Osteoblast (primary cell): ENCODE measurements at regions not wholly inside any gene's neighbourhood (a gene's known extent, or its start where the extent isn't known, plus 50 kb on each side); places are given as distances from the start of the nearest gene placed in this dataset.

Experiments used
- DNase-seq: peaks from one replicate; pipeline ENCODE4 v3.0.0; 2011; ENCODE audit warnings: low spot score, mixed read lengths; ENCODE audit not compliant: insufficient read length; ENCODE audit errors: missing footprints
- H2AFZ ChIP-seq: 2 replicates; pipeline ENCODE4 v1.6.0; 2011; ENCODE audit warnings: mild to moderate bottlenecking, low read length
- H3K27ac ChIP-seq: 2 replicates; pipeline ENCODE4 v1.5.1; 2011; ENCODE audit warnings: mild to moderate bottlenecking, low read depth, low read length, moderate library complexity
- H3K27me3 ChIP-seq: 2 replicates; pipeline ENCODE4 v1.6.0; 2012; ENCODE audit warnings: mild to moderate bottlenecking, control low read depth, inconsistent platforms, low read length, moderate library complexity; ENCODE audit not compliant: insufficient read depth
- H3K36me3 ChIP-seq: 2 replicates; pipeline ENCODE4 v1.5.1; 2011; ENCODE audit warnings: mild to moderate bottlenecking, low read length, control low read depth, moderate library complexity; ENCODE audit not compliant: insufficient read depth
- H3K4me1 ChIP-seq: 2 replicates; pipeline ENCODE4 v1.5.1; 2011; ENCODE audit warnings: mild to moderate bottlenecking, low read length, control low read depth, moderate library complexity; ENCODE audit not compliant: insufficient read depth
- H3K4me2 ChIP-seq: 2 replicates; pipeline ENCODE4 v1.6.0; 2011; ENCODE audit warnings: mild to moderate bottlenecking, low read length; ENCODE audit not compliant: insufficient read depth
- H3K4me3 ChIP-seq: fragments of 200-600 bp; sonication (generic); 3 replicates; pipeline ENCODE4 v1.5.1; 2012; ENCODE audit warnings: mild to moderate bottlenecking, low read length, inconsistent platforms; ENCODE audit not compliant: insufficient read depth
- H3K79me2 ChIP-seq: 2 replicates; pipeline ENCODE4 v1.6.0; 2012; ENCODE audit warnings: mild to moderate bottlenecking, low read length, control low read depth, inconsistent platforms; ENCODE audit not compliant: insufficient read depth
- H3K9me3 ChIP-seq: 2 replicates; pipeline ENCODE4 v1.5.1; 2011; ENCODE audit warnings: low read depth, low read length, control low read depth
- H4K20me1 ChIP-seq: 2 replicates; pipeline ENCODE4 v1.6.0; 2012; ENCODE audit warnings: mild to moderate bottlenecking, low read length, control low read depth; ENCODE audit not compliant: insufficient read depth
- CTCF ChIP-seq: IDR thresholded peaks from 2 replicates; pipeline ENCODE4 v1.5.1; 2011; ENCODE audit warnings: mild to moderate bottlenecking, low read depth, low read length, moderate library complexity; ENCODE audit errors: extremely low read depth

GRCh38 chr12:115267891-115268290 is 583.9 kb upstream of the TBX3 start:
- no peaks in the 10 kb centered on the region for H3K4me1 ChIP-seq
- H3K27ac ChIP-seq = no peak overlapping the region
- no peak for TF ChIP-seq CTCF
- no peak overlapping the region for H2AFZ ChIP-seq
- H3K27me3 ChIP-seq = no peaks in the 10 kb centered on the region
- no peak for DNase-seq
- no peaks in the 10 kb centered on the region for H3K36me3 ChIP-seq
- H3K9me3 ChIP-seq = no peaks in the 10 kb centered on the region
- H3K4me3 ChIP-seq = no peak overlapping the region
- H4K20me1 ChIP-seq = no peaks in the 10 kb centered on the region
- H3K4me2 ChIP-seq = no peak overlapping the region
- H3K79me2 ChIP-seq = no peaks in the 10 kb centered on the region

DNA sequence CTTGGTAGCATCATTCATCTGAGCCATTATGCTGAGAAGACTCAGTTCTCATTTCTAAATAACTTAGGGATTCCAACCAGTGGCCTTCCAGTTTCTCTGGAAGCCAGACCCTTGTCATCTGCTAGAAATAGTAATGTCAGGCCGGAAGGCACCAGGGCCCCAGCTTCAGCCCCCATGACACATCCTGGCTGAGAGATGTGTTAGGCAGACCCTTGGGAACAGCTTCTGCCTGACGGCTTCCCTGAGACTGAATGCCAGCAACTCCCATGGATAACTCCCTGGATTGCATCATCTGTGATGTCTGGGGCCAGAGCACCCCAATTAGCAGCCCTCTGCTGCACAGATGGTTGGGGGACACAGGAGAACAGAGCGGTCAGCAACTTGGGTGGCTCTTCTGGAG is 583.5 kb upstream of the TBX3 start:
- no peak overlapping the region for H3K4me3 ChIP-seq
- TF ChIP-seq CTCF = no peak
- H4K20me1 ChIP-seq = no peaks in the 10 kb centered on the region
- no peak overlapping the region for H2AFZ ChIP-seq
- no peaks in the 10 kb centered on the region for H3K27me3 ChIP-seq
- H3K36me3 ChIP-seq = no peaks in the 10 kb centered on the region
- no peak overlapping the region for H3K27ac ChIP-seq
- H3K9me3 ChIP-seq = no peaks in the 10 kb centered on the region
- no peak overlapping the region for H3K4me2 ChIP-seq
- no peaks in the 10 kb centered on the region for H3K4me1 ChIP-seq
- DNase-seq = no peak
- no peaks in the 10 kb centered on the region for H3K79me2 ChIP-seq

- H3K9me3 ChIP-seq = no peaks in the 10 kb centered on the region
- no peaks in the 10 kb centered on the region for H3K79me2 ChIP-seq
- no peaks in the 10 kb centered on the region for H4K20me1 ChIP-seq
- no peaks in the 10 kb centered on the region for H3K27me3 ChIP-seq
- TF ChIP-seq CTCF = no peak
- H3K27ac ChIP-seq = no peak overlapping the region
- no peak overlapping the region for H3K4me3 ChIP-seq
- H3K4me2 ChIP-seq = no peak overlapping the region
- H2AFZ ChIP-seq = no peak overlapping the region
- no peaks in the 10 kb centered on the region for H3K36me3 ChIP-seq
- H3K4me1 ChIP-seq = peaks cover 3% of the 10 kb centered on the region
- no peak for DNase-seq
These were observed 580.6 kb upstream of the TBX3 start for GRCh38 chr12:115264605-115265004.

DNA sequence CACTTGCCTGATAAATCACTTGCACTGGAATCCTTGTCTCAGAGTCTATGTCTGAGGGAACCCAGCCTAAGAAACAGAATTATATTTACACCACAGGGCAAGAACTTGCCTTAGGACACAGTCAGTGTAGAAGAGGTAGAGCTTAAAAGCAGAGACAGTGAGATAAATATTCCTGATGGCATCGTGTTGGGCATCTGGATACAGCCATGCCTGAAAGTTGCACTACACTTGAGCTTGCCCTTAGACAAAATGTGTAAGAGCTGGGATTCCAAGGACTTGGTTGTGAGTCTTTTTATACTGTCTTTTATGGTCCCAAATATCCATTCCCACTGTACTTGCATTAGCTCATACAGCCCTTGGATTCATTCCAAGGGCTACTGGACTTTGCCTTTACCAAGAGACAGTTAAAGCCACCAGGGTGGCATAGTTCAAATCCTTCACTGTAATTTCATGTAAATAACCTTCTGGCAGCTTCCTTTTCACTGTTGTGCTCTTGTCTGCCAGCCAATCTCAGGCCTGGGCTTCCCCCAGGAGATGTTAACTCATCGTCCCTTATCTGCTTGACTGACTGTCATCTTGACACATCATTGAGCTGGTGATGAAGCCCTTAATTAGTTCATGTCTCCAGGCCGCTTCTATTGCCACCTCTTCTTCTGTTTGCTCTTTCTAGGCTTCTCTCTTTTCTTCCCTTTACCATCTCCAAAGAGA is 577.9 kb upstream of the TBX3 start:
- no peak for TF ChIP-seq CTCF
- Histone ChIP-seq H3K4me1 (peaks cover 12% of the 10 kb centered on the region), H3K27me3 (no peaks in the 10 kb centered on the region), H3K4me3 (no peak overlapping the region), H3K27ac (no peak overlapping the region), H3K79me2 (no peaks in the 10 kb centered on the region), H4K20me1 (no peaks in the 10 kb centered on the region), H3K9me3 (no peaks in the 10 kb centered on the region), H3K4me2 (no peak overlapping the region), H2AFZ (no peak overlapping the region), H3K36me3 (no peaks in the 10 kb centered on the region)
- no peak for DNase-seq
